Naive thymus-derived CD8-positive, alpha-beta T cell (primary cell): ENCODE measurements at regions not wholly inside any gene's neighbourhood (a gene's known extent, or its start where the extent isn't known, plus 50 kb on each side); places are given as distances from the start of the nearest gene placed in this dataset.
"Not testable (repeated sequence)": the region's sequence is repeated elsewhere in the genome, so short reads cannot be mapped to it uniquely, and the experiment has no call there.

ENCODE experiments used
- ATAC-seq, 2 donors: fragments of 150-1000 bp; cut with Tn5 transposase in 1 of 2; sonication (Bioruptor Pico), chemical (Tn5 transposase) in 1 of 2; 1 replicate in 1 of 2; 2 replicates in 1 of 2; pipeline ENCODE4 v1.10.0; 2021; ENCODE audit warnings: mild to moderate bottlenecking in 2 of 2, moderate library complexity in 2 of 2
- POLR2A ChIA-PET: fragments of 350-600 bp; sonication (Branson Sonifier 250); formaldehyde crosslinking; loops from one replicate; lab custom pipeline; 2021; ENCODE audit warnings: antibody characterized with exemption; lab: Charles Lee
- DNase-seq, 10 donors: peaks; one replicate each; pipeline versions ENCODE4 v3.0.0 to v3.0.0-alpha.2; 2020 to 2022
- H3K27ac Mint-ChIP-seq, 10 donors: one replicate each; pipeline ENCODE4 v1.8.0; 2020 to 2022; ENCODE audit warnings: mild to moderate bottlenecking in 10 of 10, mixed read lengths in 10 of 10, moderate library complexity in 4 of 10, inconsistent platforms in 1 of 10
- H3K27me3 Mint-ChIP-seq, 5 donors: one replicate each; pipeline ENCODE4 v1.8.0; 2021 to 2022; ENCODE audit warnings: mixed read lengths in 5 of 5
- H3K36me3 Mint-ChIP-seq, 3 donors: one replicate each; pipeline ENCODE4 v1.8.0; 2020 to 2022; ENCODE audit warnings: mixed read lengths in 3 of 3, mild to moderate bottlenecking in 2 of 3, inconsistent platforms in 1 of 3
- H3K4me1 Mint-ChIP-seq, 4 donors: one replicate each; pipeline ENCODE4 v1.8.0; 2021 to 2022; ENCODE audit warnings: mixed read lengths in 4 of 4
- H3K4me3 Mint-ChIP-seq, 10 donors: one replicate each; pipeline ENCODE4 v1.8.0; 2020 to 2022; ENCODE audit warnings: mild to moderate bottlenecking in 10 of 10, mixed read lengths in 10 of 10, moderate library complexity in 6 of 10, inconsistent platforms in 1 of 10
- H3K9me3 Mint-ChIP-seq, 9 donors: one replicate each; pipeline ENCODE4 v1.8.0; 2020 to 2022; ENCODE audit warnings: mixed read lengths in 9 of 9, mild to moderate bottlenecking in 3 of 9, inconsistent platforms in 1 of 9, moderate library complexity in 1 of 9

GRCh38 chr2:116489944-116490343, 1324.5 kb upstream of the DDX18 start:
- DNase-seq (no peak), ATAC-seq (no peak)
- POLR2A ChIA-PET, result no interaction called here
- Mint-ChIP-seq H3K36me3 (peaks cover 0 to 11% (median 0%) of the 10 kb centered on the region in 3 donors), H3K27me3 (no peaks in the 10 kb centered on the region), H3K4me1 (no peaks in the 10 kb centered on the region), H3K4me3 (no peak overlapping the region), H3K27ac (no peak overlapping the region), H3K9me3 (peaks cover 4 to 41% (median 23%) of the 10 kb centered on the region in 9 donors)

DNA sequence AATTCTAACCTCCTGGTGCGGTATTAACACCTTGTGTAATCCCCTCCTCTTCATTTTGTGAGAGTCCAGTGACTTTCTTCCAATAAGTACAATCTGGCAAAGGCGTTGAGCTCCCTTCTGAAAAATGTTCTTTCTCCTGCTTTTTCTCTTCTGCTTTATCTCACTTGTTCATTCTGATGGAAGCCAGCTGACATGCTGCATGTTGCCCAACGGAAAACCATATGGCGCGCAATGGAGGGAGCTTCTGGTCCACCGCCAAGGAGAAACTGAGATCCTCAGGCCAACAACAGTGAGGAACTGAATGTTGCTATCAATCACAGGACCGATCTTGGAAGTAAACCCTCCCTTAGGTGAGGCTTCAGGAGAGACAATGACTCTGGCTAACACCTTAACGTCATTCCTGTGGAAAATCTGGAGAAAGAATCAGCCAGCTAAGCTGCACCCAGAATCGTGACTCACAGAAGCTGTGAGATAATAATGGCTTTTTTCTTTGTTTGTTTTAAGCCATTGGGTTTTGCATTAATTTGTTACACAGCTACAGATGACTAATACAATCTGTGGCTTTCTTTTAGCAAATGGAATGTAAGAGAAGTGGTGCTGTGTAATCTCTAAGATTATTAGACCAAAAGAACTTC, 1323.9 kb upstream of the DDX18 start:
- Mint-ChIP-seq H3K9me3 (peaks cover 4 to 40% (median 21%) of the 10 kb centered on the region in 9 donors), H3K27me3 (no peaks in the 10 kb centered on the region), H3K36me3 (peaks cover 0 to 11% (median 0%) of the 10 kb centered on the region in 3 donors), H3K4me1 (no peaks in the 10 kb centered on the region), H3K4me3 (no peak overlapping the region), H3K27ac (no peak overlapping the region)
- ATAC-seq, result no peak
- POLR2A ChIA-PET, result no interaction called here
- no peak for DNase-seq

GRCh38 chr2:116491292-116491691, 1323.2 kb upstream of the DDX18 start:
- H3K36me3 Mint-ChIP-seq, result peaks cover 0 to 4% (median 0%) of the 10 kb centered on the region in 3 donors

DNA sequence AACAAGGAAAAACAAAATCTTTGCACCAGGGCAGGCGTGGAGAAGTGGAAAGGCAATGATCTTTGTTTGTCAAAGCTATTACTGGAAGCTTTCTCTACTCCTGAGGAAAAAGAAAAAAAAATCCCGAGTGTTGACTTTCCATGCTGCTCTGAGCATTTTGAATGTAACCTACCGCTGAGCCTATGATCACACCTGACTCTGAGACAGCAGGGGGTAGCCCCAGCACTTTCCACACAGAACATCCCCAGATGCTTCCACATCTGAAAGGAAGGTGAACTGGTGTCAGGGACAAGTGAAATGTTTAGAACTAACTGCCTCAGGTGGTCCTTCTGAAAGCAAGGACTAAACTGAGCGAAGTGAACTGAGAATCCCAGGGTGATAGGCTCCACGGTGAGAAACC, 1315.1 kb upstream of the DDX18 start:
- Mint-ChIP-seq H3K9me3 (peaks cover 0 to 8% (median 5%) of the 10 kb centered on the region in 9 donors), H3K4me3 (no peak overlapping the region), H3K27ac (no peak overlapping the region), H3K4me1 (no peaks in the 10 kb centered on the region), H3K36me3 (no peaks in the 10 kb centered on the region), H3K27me3 (no peaks in the 10 kb centered on the region)
- DNase-seq (no peak), ATAC-seq (no peak)
- POLR2A ChIA-PET, result no interaction called here

More at GRCh38 chr2:116491292-116491691, 1323.2 kb upstream of the DDX18 start:
- POLR2A ChIA-PET, result no interaction called here
- DNase-seq (no peak), ATAC-seq (no peak)
- Mint-ChIP-seq H3K27me3 (no peaks in the 10 kb centered on the region), H3K4me3 (no peak overlapping the region), H3K9me3 (peaks cover 6 to 35% (median 14%) of the 10 kb centered on the region in 9 donors), H3K27ac (no peak overlapping the region), H3K4me1 (no peaks in the 10 kb centered on the region)

DNA sequence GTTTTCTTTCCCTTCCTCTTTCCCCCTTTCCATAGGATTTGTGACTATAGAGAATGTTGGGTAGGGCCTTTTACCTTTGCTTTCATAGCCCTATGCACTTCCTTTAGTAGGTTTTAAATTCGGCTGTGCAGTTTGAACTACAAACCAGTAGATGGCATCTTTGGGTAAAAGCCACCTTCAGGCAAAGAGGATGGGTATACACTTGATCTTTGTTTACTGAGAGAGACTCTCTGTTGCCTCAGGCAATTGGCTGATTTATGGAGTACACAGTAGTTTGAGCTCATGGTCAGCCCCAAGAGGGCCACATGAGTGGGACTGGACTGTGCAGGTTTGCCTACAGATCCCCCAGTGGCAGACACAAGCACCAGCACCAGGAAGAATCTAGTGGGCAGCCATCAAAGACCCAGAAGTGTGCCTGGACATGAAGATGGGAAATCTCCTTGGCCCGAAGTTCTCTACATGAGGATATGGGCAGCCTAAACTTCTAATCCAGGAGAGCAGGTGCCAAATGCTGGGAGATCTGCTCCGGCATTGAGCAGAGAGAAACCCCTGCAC, 1304.3 kb upstream of the DDX18 start:
- Mint-ChIP-seq H3K36me3 (no peaks in the 10 kb centered on the region), H3K27ac (no peak overlapping the region), H3K4me1 (no peaks in the 10 kb centered on the region), H3K4me3 (no peak overlapping the region), H3K27me3 (no peaks in the 10 kb centered on the region), H3K9me3 (peaks cover 0 to 49% (median 11%) of the 10 kb centered on the region in 9 donors)
- no peak for DNase-seq
- POLR2A ChIA-PET, result no interaction called here
- ATAC-seq, result no peak

DNA sequence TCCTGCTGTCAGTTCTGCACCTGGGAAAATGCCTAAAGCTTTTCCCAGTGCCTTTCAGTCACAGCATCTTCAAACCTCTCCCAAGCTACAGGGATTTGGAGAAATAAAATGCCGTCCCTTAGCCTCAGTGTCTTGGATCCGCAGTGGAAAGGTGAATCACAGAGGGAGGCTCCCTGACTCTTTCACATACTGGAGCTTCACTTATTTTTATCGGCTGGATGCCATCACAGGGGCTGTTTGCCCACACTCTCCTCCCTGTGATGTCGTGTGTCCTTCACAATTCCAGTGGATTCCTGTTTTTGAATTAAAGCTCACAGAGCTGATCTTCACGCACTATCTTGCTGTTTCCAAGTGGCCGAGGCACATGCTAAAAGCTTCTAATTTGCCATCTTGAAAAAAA, 1303.1 kb upstream of the DDX18 start:
- H3K27ac Mint-ChIP-seq, result no peak overlapping the region
- ATAC-seq, result no peak
- DNase-seq, result no peak
- POLR2A ChIA-PET, result no interaction called here
- H3K36me3 Mint-ChIP-seq, result no peaks in the 10 kb centered on the region
- H3K4me1 Mint-ChIP-seq, result no peaks in the 10 kb centered on the region
- H3K27me3 Mint-ChIP-seq, result no peaks in the 10 kb centered on the region
- H3K4me3 Mint-ChIP-seq, result no peak overlapping the region
- H3K9me3 Mint-ChIP-seq, result peaks cover 0 to 38% (median 11%) of the 10 kb centered on the region in 9 donors

DNA sequence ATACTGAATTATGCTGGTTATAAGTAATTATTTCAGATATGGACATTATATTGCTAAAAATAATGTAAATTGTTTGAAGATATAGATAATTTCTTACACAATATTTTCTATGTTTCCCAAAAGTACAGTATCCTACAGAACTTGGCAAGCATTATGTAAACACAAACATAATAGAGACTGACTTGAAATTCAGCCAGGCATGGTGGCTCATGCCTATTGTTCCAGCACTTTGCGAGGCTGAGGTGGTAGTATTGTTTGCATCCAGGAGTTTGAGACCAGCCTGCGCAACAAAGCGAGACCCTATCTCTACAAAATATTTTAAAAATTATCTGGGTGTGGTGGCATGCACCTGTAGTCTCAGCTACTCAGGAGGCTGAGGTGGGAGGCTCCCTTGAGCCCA, 1300.5 kb upstream of the DDX18 start:
- Mint-ChIP-seq H3K36me3 (no peaks in the 10 kb centered on the region), H3K27me3 (no peaks in the 10 kb centered on the region), H3K9me3 (peaks cover 7 to 28% (median 9%) of the 10 kb centered on the region in 9 donors), H3K4me3 (no peak overlapping the region), H3K4me1 (no peaks in the 10 kb centered on the region), H3K27ac (no peak overlapping the region)
- ATAC-seq (no peak), DNase-seq (no peak)
- POLR2A ChIA-PET, result no interaction called here

- Mint-ChIP-seq H3K4me3 (no peak overlapping the region), H3K27ac (no peak overlapping the region), H3K4me1 (no peaks in the 10 kb centered on the region), H3K9me3 (peaks cover 5 to 38% (median 14%) of the 10 kb centered on the region in 9 donors), H3K36me3 (no peaks in the 10 kb centered on the region), H3K27me3 (no peaks in the 10 kb centered on the region)
- POLR2A ChIA-PET, result no interaction called here
- ATAC-seq (no peak), DNase-seq (no peak)
Measured at GRCh38 chr2:116517936-116518335, 1296.6 kb upstream of the DDX18 start.

DNA sequence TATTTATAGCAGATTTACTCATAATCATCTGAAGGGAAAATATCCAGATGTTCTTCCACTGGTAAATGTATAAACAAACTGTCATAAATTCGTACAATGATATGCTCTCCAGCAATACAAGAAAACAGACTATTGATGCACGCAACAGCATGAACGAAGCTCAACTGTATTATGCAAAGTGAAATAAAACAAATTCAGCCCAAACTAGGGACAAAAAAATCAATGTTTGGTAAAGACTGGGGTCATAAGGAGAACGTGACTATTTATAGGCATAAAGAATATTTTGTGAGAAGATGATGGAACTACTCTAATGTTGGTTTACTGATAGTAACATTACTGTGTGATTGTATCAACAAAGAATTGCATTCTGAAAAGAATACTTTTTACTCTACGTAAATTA, 1276.7 kb upstream of the DDX18 start:
- H3K27ac Mint-ChIP-seq, result no peak overlapping the region
- H3K4me3 Mint-ChIP-seq, result no peak overlapping the region
- no peak for DNase-seq
- POLR2A ChIA-PET, result no interaction called here
- H3K27me3 Mint-ChIP-seq, result no peaks in the 10 kb centered on the region
- H3K36me3 Mint-ChIP-seq, result no peaks in the 10 kb centered on the region
- peaks cover 0 to 25% (median 8%) of the 10 kb centered on the region in 9 donors for H3K9me3 Mint-ChIP-seq
- no peak for ATAC-seq
- no peaks in the 10 kb centered on the region for H3K4me1 Mint-ChIP-seq

- H3K9me3 Mint-ChIP-seq, result peaks cover 4 to 22% (median 11%) of the 10 kb centered on the region in 9 donors
- H3K27ac Mint-ChIP-seq, result no peak overlapping the region
- no peak overlapping the region for H3K4me3 Mint-ChIP-seq
- H3K4me1 Mint-ChIP-seq, result no peaks in the 10 kb centered on the region
- H3K36me3 Mint-ChIP-seq, result peaks cover 0 to under 1% (median 0%) of the 10 kb centered on the region in 3 donors
- POLR2A ChIA-PET, result no interaction called here
- DNase-seq, result no peak
- no peak for ATAC-seq
- no peaks in the 10 kb centered on the region for H3K27me3 Mint-ChIP-seq
Measured at GRCh38 chr2:116545286-116546068, 1269.0 kb upstream of the DDX18 start.

GRCh38 chr2:116552738-116553419, 1261.6 kb upstream of the DDX18 start:
- H3K27me3 Mint-ChIP-seq, H3K36me3 Mint-ChIP-seq, DNase-seq, H3K4me3 Mint-ChIP-seq, H3K4me1 Mint-ChIP-seq, ATAC-seq, H3K27ac Mint-ChIP-seq, POLR2A ChIA-PET: not testable (repeated sequence)
- H3K9me3 Mint-ChIP-seq, result peaks cover 5 to 42% (median 19%) of the 10 kb centered on the region in 9 donors

GRCh38 chr2:116580209-116580608, 1234.3 kb upstream of the DDX18 start:
- ATAC-seq, result no peak
- peaks cover 0 to 28% (median 15%) of the 10 kb centered on the region in 9 donors for H3K9me3 Mint-ChIP-seq
- peaks cover 0 to 6% (median 0%) of the 10 kb centered on the region in 3 donors for H3K36me3 Mint-ChIP-seq
- POLR2A ChIA-PET, result no interaction called here
- no peaks in the 10 kb centered on the region for H3K4me1 Mint-ChIP-seq
- no peak overlapping the region for H3K27ac Mint-ChIP-seq
- no peaks in the 10 kb centered on the region for H3K27me3 Mint-ChIP-seq
- H3K4me3 Mint-ChIP-seq, result no peak overlapping the region
- DNase-seq, result no peak

- DNase-seq, result no peak
- no peak for ATAC-seq
- H3K27ac Mint-ChIP-seq, result no peak overlapping the region
- no peaks in the 10 kb centered on the region for H3K36me3 Mint-ChIP-seq
- H3K4me3 Mint-ChIP-seq, result no peak overlapping the region
- POLR2A ChIA-PET, result no interaction called here
- no peaks in the 10 kb centered on the region for H3K27me3 Mint-ChIP-seq
- no peaks in the 10 kb centered on the region for H3K4me1 Mint-ChIP-seq
- peaks cover 0 to 23% (median 13%) of the 10 kb centered on the region in 9 donors for H3K9me3 Mint-ChIP-seq
Measured at GRCh38 chr2:116582850-116583249, 1231.6 kb upstream of the DDX18 start.
